CD4-positive, alpha-beta T cell (primary cell): ENCODE measurements at regions not wholly inside any gene's neighbourhood (a gene's known extent, or its start where the extent isn't known, plus 50 kb on each side); places are given as distances from the start of the nearest gene placed in this dataset.

Source experiments
- ATAC-seq: fragments of 200-7000 bp; cut with Tn5 transposase; one replicate; pipeline ENCODE4 v1.10.0; 2022; ENCODE audit warnings: mild to moderate bottlenecking; ENCODE audit not compliant: poor library complexity
- CTCF ChIA-PET: fragments of 350-600 bp; sonication (Branson Sonifier 250); formaldehyde crosslinking; loops from one replicate; lab custom pipeline; 2021; ENCODE audit warnings: antibody characterized with exemption, inconsistent platforms; lab: Charles Lee
- POLR2A ChIA-PET: fragments of 350-600 bp; sonication (Branson Sonifier 250); formaldehyde crosslinking; loops from one replicate; lab custom pipeline; 2021; ENCODE audit warnings: antibody characterized with exemption, inconsistent platforms; lab: Charles Lee
- DNase-seq, 14 experiments: peaks; one replicate each; pipeline ENCODE4 v3.0.0-alpha.2; 2013 to 2020; ENCODE audit warnings: mixed read lengths in 2 of 14
- H3K27ac ChIP-seq, 2 donors: one replicate each; pipeline versions ENCODE4 v1.5.1 to v1.7.0; 2013; ENCODE audit warnings: low read length in 2 of 2, low read depth in 1 of 2, mild to moderate bottlenecking in 1 of 2
- H3K27me3 ChIP-seq, 2 experiments: 1 replicate in 1 of 2; 2 replicates in 1 of 2; pipeline versions ENCODE4 v1.6.1 to v1.7.0; 2013; ENCODE audit warnings: low read length in 2 of 2, control low read depth in 1 of 2, mild to moderate bottlenecking in 1 of 2, moderate library complexity in 1 of 2; ENCODE audit not compliant: insufficient read depth in 2 of 2, control insufficient read depth in 1 of 2
- H3K36me3 ChIP-seq: one replicate; pipeline ENCODE4 v1.6.1; 2013; ENCODE audit warnings: low read length, control low read depth; ENCODE audit not compliant: insufficient read depth
- H3K4me1 ChIP-seq: one replicate; pipeline ENCODE4 v1.6.1; 2013; ENCODE audit warnings: low read length, control low read depth; ENCODE audit not compliant: insufficient read depth
- H3K4me3 ChIP-seq: one replicate; pipeline ENCODE4 v1.5.1; 2013; ENCODE audit warnings: mild to moderate bottlenecking, low read length, moderate library complexity
- H3K9me3 ChIP-seq, 2 experiments: 1 replicate in 1 of 2; 2 replicates in 1 of 2; pipeline versions ENCODE4 v1.6.1 to v1.7.0; 2013; ENCODE audit warnings: low read length in 2 of 2, mild to moderate bottlenecking in 2 of 2, control low read depth in 1 of 2, moderate library complexity in 1 of 2; ENCODE audit not compliant: control insufficient read depth in 1 of 2, insufficient read depth in 1 of 2
- H3K27ac Mint-ChIP-seq: one replicate; pipeline ENCODE4 v1.8.0; 2020; ENCODE audit warnings: mixed read lengths
- H3K27me3 Mint-ChIP-seq: one replicate; pipeline ENCODE4 v1.8.0; 2021; ENCODE audit warnings: mixed read lengths
- H3K36me3 Mint-ChIP-seq: one replicate; pipeline ENCODE4 v1.8.0; 2021; ENCODE audit warnings: low read depth, mixed read lengths
- H3K4me1 Mint-ChIP-seq: one replicate; pipeline ENCODE4 v1.8.0; 2021; ENCODE audit warnings: low read depth, mixed read lengths
- H3K4me3 Mint-ChIP-seq: one replicate; pipeline ENCODE4 v1.8.0; 2020; ENCODE audit warnings: mild to moderate bottlenecking, mixed read lengths
- H3K9me3 Mint-ChIP-seq: one replicate; pipeline ENCODE4 v1.8.0; 2020; ENCODE audit warnings: mixed read lengths
- CTCF ChIP-seq: fragments of 200-600 bp; IDR thresholded peaks from one replicate; pipeline ENCODE4 v1.8.0; 2022; ENCODE audit warnings: antibody characterized with exemption, mild to moderate bottlenecking
- intact Hi-C, 2 experiments: fragments of 100-400 bp; cut with DNase I in 1 of 2; cut with micrococcal nuclease in 1 of 2; formaldehyde crosslinking; loops; one replicate each; pipeline versions ENCODE4 v1.15.1 to v1.9.0; 2023 to 2025; cut with DNase I, micrococcal nuclease

GRCh38 chr22:47597041-47597440 lies 834.6 kb downstream of the TBC1D22A start:
- no peaks in the 10 kb centered on the region for H3K4me1 Mint-ChIP-seq
- no peaks in the 10 kb centered on the region for H3K9me3 Mint-ChIP-seq
- no peak overlapping the region for H3K4me3 Mint-ChIP-seq
- ATAC-seq (no peak), DNase-seq (no peak)
- H3K4me3 ChIP-seq: no peak overlapping the region
- H3K36me3 Mint-ChIP-seq: no peaks in the 10 kb centered on the region
- intact Hi-C loops: no loop called here
- no peak overlapping the region for H3K27ac Mint-ChIP-seq
- H3K4me1 ChIP-seq: no peaks in the 10 kb centered on the region
- H3K27ac ChIP-seq: no peak overlapping the region
- no peaks in the 10 kb centered on the region for H3K36me3 ChIP-seq
- TF ChIP-seq CTCF: no peak
- H3K27me3 ChIP-seq: peaks cover 0 to 11% of the 10 kb centered on the region in 2 experiments
- ChIA-PET POLR2A (no interaction called here), CTCF (no interaction called here)
- H3K27me3 Mint-ChIP-seq: peaks cover 15% of the 10 kb centered on the region
- H3K9me3 ChIP-seq: peaks cover 0 to 10% of the 10 kb centered on the region in 2 experiments

- H3K27ac ChIP-seq: no peak overlapping the region
- peaks cover 7% of the 10 kb centered on the region for H3K27me3 Mint-ChIP-seq
- ATAC-seq (no peak), DNase-seq (no peak)
- H3K9me3 Mint-ChIP-seq: no peaks in the 10 kb centered on the region
- no peak overlapping the region for H3K27ac Mint-ChIP-seq
- no peak overlapping the region for H3K4me3 Mint-ChIP-seq
- intact Hi-C loops: no loop called here
- no peaks in the 10 kb centered on the region for H3K36me3 Mint-ChIP-seq
- ChIA-PET CTCF (no interaction called here), POLR2A (no interaction called here)
- H3K4me3 ChIP-seq: no peak overlapping the region
- H3K36me3 ChIP-seq: no peaks in the 10 kb centered on the region
- peaks cover 0 to 4% of the 10 kb centered on the region in 2 experiments for H3K27me3 ChIP-seq
- H3K4me1 Mint-ChIP-seq: no peaks in the 10 kb centered on the region
- no peak for TF ChIP-seq CTCF
- H3K9me3 ChIP-seq: peaks cover 0 to 10% of the 10 kb centered on the region in 2 experiments
- no peaks in the 10 kb centered on the region for H3K4me1 ChIP-seq
Measured at GRCh38 chr22:47596176-47596690, 833.8 kb downstream of the TBC1D22A start.

GRCh38 chr22:47594836-47595521 lies 832.5 kb downstream of the TBC1D22A start:
- Histone ChIP-seq H3K27me3 (no peaks in the 10 kb centered on the region), H3K36me3 (no peaks in the 10 kb centered on the region), H3K27ac (no peak overlapping the region), H3K4me3 (no peak overlapping the region), H3K9me3 (peaks cover 0 to 10% of the 10 kb centered on the region in 2 experiments), H3K4me1 (no peaks in the 10 kb centered on the region)
- peaks cover 4% of the 10 kb centered on the region for H3K27me3 Mint-ChIP-seq
- CTCF ChIA-PET: no interaction called here
- no peak for TF ChIP-seq CTCF
- no peaks in the 10 kb centered on the region for H3K4me1 Mint-ChIP-seq
- no peaks in the 10 kb centered on the region for H3K36me3 Mint-ChIP-seq
- POLR2A ChIA-PET: no interaction called here
- H3K27ac Mint-ChIP-seq: no peak overlapping the region
- H3K9me3 Mint-ChIP-seq: no peaks in the 10 kb centered on the region
- H3K4me3 Mint-ChIP-seq: no peak overlapping the region
- ATAC-seq (no peak), DNase-seq (no peak)
- intact Hi-C loops: no loop called here
